ENCODE measurements at regions not wholly inside any gene's neighbourhood (a gene's known extent, or its start where the extent isn't known, plus 50 kb on each side); places are given as distances from the start of the nearest gene placed in this dataset.
A peak's percentile ranks its signal among the peaks of the same experiment; 100 is the strongest.

- H3K79me2 ChIP-seq (ENCODE audit: insufficient read depth, low read length): no peaks in the 10 kb centered on the region
- Mint-ChIP-seq H3K9me3 (ENCODE audit: unreplicated experiment) (no peaks in the 10 kb centered on the region), H3K27ac (ENCODE audit: unreplicated experiment) (no peak overlapping the region), H3K36me3 (ENCODE audit: low read depth, unreplicated experiment) (no peaks in the 10 kb centered on the region), H3K4me3 (ENCODE audit: unreplicated experiment) (no peak overlapping the region), H3K27me3 (ENCODE audit: low read depth, unreplicated experiment) (no peaks in the 10 kb centered on the region), H3K4me1 (ENCODE audit: low read depth, unreplicated experiment) (peaks cover 41% of the 10 kb centered on the region)
- no peaks in the 10 kb centered on the region for H3K9me3 ChIP-seq (ENCODE audit: insufficient read depth, low read depth, low read length)
- H3K36me3 ChIP-seq (ENCODE audit: insufficient read depth, low read length): no peaks in the 10 kb centered on the region
- H3K9ac ChIP-seq (ENCODE audit: low read length): no peak overlapping the region
- H3K4me2 ChIP-seq (ENCODE audit: low read length): no peak overlapping the region
- TF ChIP-seq CTCF (IDR thresholded peaks at IDR 0.05; ENCODE audit: insufficient read depth, low read depth, low read length) (no peak), EZH2 (IDR thresholded peaks at IDR 0.05; ENCODE audit: insufficient read depth, low read length) (no peak)
- peaks cover 15% of the 10 kb centered on the region for H3K4me1 ChIP-seq (ENCODE audit: insufficient read depth, low read length)
- no peak overlapping the region for H3K4me3 ChIP-seq (ENCODE audit: insufficient read depth, low read depth, low read length)
- no peak overlapping the region for H2AFZ ChIP-seq (ENCODE audit: low read depth, low read length)
- H3K27me3 ChIP-seq (ENCODE audit: insufficient read depth, low read length): no peaks in the 10 kb centered on the region
- H3K27ac ChIP-seq (ENCODE audit: low read depth, low read length): no peak overlapping the region
- FAIRE-seq (no peak), DNase-seq (ENCODE audit: low read depth) (peak; percentile 13)
- H4K20me1 ChIP-seq (ENCODE audit: insufficient read depth, low read length): no peaks in the 10 kb centered on the region
These were observed 213.4 kb downstream of the SPCS3 start for GRCh38 chr4:176533159-176533558.

- no peaks in the 10 kb centered on the region for H3K9me3 Mint-ChIP-seq (ENCODE audit: unreplicated experiment)
- H3K4me3 Mint-ChIP-seq (ENCODE audit: unreplicated experiment): no peak overlapping the region
- H3K27ac Mint-ChIP-seq (ENCODE audit: unreplicated experiment): peak overlapping the region; percentile 93
- Histone ChIP-seq H4K20me1 (ENCODE audit: insufficient read depth, low read length) (no peaks in the 10 kb centered on the region), H3K4me2 (ENCODE audit: low read length) (peak overlapping the region; percentile 31), H3K27me3 (ENCODE audit: insufficient read depth, low read length) (no peaks in the 10 kb centered on the region), H2AFZ (ENCODE audit: low read depth, low read length) (no peak overlapping the region), H3K9me3 (ENCODE audit: insufficient read depth, low read depth, low read length) (no peaks in the 10 kb centered on the region), H3K4me3 (ENCODE audit: insufficient read depth, low read depth, low read length) (no peak overlapping the region), H3K4me1 (ENCODE audit: insufficient read depth, low read length) (peaks cover 20% of the 10 kb centered on the region), H3K9ac (ENCODE audit: low read length) (no peak overlapping the region), H3K27ac (ENCODE audit: low read depth, low read length) (no peak overlapping the region), H3K36me3 (ENCODE audit: insufficient read depth, low read length) (no peaks in the 10 kb centered on the region), H3K79me2 (ENCODE audit: insufficient read depth, low read length) (no peaks in the 10 kb centered on the region)
- TF ChIP-seq EZH2 (IDR thresholded peaks at IDR 0.05; ENCODE audit: insufficient read depth, low read length) (no peak), CTCF (IDR thresholded peaks at IDR 0.05; ENCODE audit: insufficient read depth, low read depth, low read length) (no peak)
- H3K27me3 Mint-ChIP-seq (ENCODE audit: low read depth, unreplicated experiment): no peaks in the 10 kb centered on the region
- no peaks in the 10 kb centered on the region for H3K36me3 Mint-ChIP-seq (ENCODE audit: low read depth, unreplicated experiment)
- H3K4me1 Mint-ChIP-seq (ENCODE audit: low read depth, unreplicated experiment): peaks cover 54% of the 10 kb centered on the region
- DNase-seq (ENCODE audit: low read depth): peak; percentile 90
- FAIRE-seq: no peak
These were observed 214.8 kb downstream of the SPCS3 start for GRCh38 chr4:176534566-176534965.

- no peaks in the 10 kb centered on the region for H3K36me3 ChIP-seq (ENCODE audit: insufficient read depth, low read length)
- peak overlapping the region; percentile 56 for H3K4me2 ChIP-seq (ENCODE audit: low read length)
- no peak overlapping the region for H3K4me3 ChIP-seq (ENCODE audit: insufficient read depth, low read depth, low read length)
- DNase-seq (ENCODE audit: low read depth) (peak; percentile 93), FAIRE-seq (peak; percentile 100)
- no peaks in the 10 kb centered on the region for H3K27me3 ChIP-seq (ENCODE audit: insufficient read depth, low read length)
- H3K4me1 ChIP-seq (ENCODE audit: insufficient read depth, low read length): peaks cover 20% of the 10 kb centered on the region
- Mint-ChIP-seq H3K9me3 (ENCODE audit: unreplicated experiment) (no peaks in the 10 kb centered on the region), H3K36me3 (ENCODE audit: low read depth, unreplicated experiment) (no peaks in the 10 kb centered on the region), H3K27ac (ENCODE audit: unreplicated experiment) (peak overlapping the region; percentile 96), H3K4me1 (ENCODE audit: low read depth, unreplicated experiment) (peaks cover 46% of the 10 kb centered on the region), H3K4me3 (ENCODE audit: unreplicated experiment) (peak overlapping the region; percentile 11), H3K27me3 (ENCODE audit: low read depth, unreplicated experiment) (no peaks in the 10 kb centered on the region)
- TF ChIP-seq CTCF (IDR thresholded peaks at IDR 0.05; ENCODE audit: insufficient read depth, low read depth, low read length): no peak
- H4K20me1 ChIP-seq (ENCODE audit: insufficient read depth, low read length): no peaks in the 10 kb centered on the region
- H3K9ac ChIP-seq (ENCODE audit: low read length): peak overlapping the region; percentile 53
- peak overlapping the region; percentile 37 for H2AFZ ChIP-seq (ENCODE audit: low read depth, low read length)
- no peaks in the 10 kb centered on the region for H3K79me2 ChIP-seq (ENCODE audit: insufficient read depth, low read length)
- H3K27ac ChIP-seq (ENCODE audit: low read depth, low read length): peak overlapping the region; percentile 87
- no peaks in the 10 kb centered on the region for H3K9me3 ChIP-seq (ENCODE audit: insufficient read depth, low read depth, low read length)
These were observed 218.6 kb downstream of the SPCS3 start for GRCh38 chr4:176538217-176538925.

Measured in astrocyte (in vitro differentiated cells and primary cell).